ENCODE measurements at regions not wholly inside any gene's neighbourhood (a gene's known extent, or its start where the extent isn't known, plus 50 kb on each side); places are given as distances from the start of the nearest gene placed in this dataset.

DNA sequence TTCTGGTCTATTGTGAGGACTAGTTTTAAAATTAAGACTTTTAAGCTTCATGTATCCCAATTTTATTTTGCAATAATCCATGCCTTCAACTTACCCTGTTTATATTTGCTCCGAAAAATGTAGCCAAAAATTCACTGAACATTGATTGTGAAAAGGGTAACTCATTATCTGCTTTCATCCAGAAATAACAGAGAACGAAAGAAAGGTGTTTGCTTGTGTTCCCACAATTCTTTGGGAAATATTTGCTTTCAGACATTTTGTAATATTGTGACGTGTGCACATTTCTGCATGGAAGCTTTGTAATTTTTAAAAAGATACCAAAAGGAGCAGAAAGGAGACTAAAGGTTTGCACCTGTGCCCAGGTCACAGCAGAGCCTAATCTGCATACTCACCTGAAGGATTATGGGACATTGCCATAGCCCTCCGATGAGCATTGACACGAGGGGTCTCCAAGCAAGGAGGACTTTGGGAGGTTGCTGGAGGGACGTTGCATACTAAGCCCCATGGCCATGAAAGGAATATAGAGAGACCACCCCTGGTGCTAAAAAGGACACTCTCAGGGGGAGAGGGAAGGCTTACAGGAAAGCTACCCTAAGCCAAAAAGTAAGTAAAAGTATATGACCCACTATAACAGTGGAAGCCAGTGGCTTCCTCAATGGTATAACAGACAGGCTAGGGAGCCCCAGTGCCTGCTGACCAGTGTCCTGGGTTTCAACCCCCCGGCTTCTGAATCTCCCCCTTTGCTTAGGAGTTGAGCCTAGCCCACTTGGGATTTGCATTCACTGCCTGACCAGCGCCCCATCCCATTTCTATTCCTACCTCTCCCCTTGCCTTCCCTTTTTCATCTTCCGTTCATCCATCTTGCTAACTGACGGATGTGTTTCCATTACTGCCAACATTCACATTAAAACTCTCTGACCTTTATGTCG is 148.6 kb upstream of the ZC3H12A start:
- H3K36me3 ChIP-seq (ENCODE audit: control insufficient read depth in 2 of 2, insufficient read depth in 2 of 2, low read length in 1 of 2) = no peaks in the 10 kb centered on the region
- no peak overlapping the region for H3K27ac ChIP-seq (ENCODE audit: low read depth in 2 of 2, low read length in 1 of 2)
- H3K27me3 ChIP-seq (ENCODE audit: control insufficient read depth in 1 of 2, insufficient read depth in 2 of 2, low read length in 2 of 2) = peaks cover 0 to 7% of the 10 kb centered on the region in 2 donors
- 44 to 53% methylated on average over 11 of the region's 11 CpGs for WGBS, 2 donors
- no peak overlapping the region for H3K4me3 ChIP-seq (ENCODE audit: low read depth in 1 of 2, low read length in 2 of 2)
- H3K9me3 ChIP-seq (ENCODE audit: control insufficient read depth in 2 of 2, insufficient read depth in 1 of 2, low read depth in 1 of 2, low read length in 1 of 2) = peaks cover 2 to 5% of the 10 kb centered on the region in 2 donors
- no peaks in the 10 kb centered on the region for H3K4me1 ChIP-seq (ENCODE audit: control insufficient read depth in 2 of 2, insufficient read depth in 2 of 2, low read length in 1 of 2)

DNA sequence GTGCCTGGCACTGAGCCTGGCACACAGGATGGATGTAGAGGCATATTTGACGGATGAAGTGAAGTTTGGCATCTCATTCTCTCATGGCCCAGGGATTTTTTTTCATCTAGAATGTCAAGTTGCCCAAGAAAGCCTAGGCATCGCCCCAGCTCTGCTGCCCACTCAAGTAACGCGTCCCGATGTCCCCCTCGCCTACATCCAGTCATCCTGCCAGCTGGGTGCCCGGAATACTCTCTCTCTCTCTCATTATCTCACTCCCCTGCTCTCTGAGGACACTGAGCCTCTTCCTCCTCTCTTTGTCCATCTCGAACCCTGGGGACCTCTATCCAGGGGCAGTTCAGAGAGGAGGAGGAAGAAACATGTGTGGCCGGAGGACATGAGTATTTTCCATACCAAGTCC is 142.3 kb upstream of the ZC3H12A start:
- Histone ChIP-seq H3K9me3 (ENCODE audit: control insufficient read depth in 2 of 2, insufficient read depth in 1 of 2, low read depth in 1 of 2, low read length in 1 of 2) (peaks cover 2 to 5% of the 10 kb centered on the region in 2 donors), H3K4me1 (ENCODE audit: control insufficient read depth in 2 of 2, insufficient read depth in 2 of 2, low read length in 1 of 2) (no peaks in the 10 kb centered on the region), H3K27me3 (ENCODE audit: control insufficient read depth in 1 of 2, insufficient read depth in 2 of 2, low read length in 2 of 2) (no peaks in the 10 kb centered on the region), H3K36me3 (ENCODE audit: control insufficient read depth in 2 of 2, insufficient read depth in 2 of 2, low read length in 1 of 2) (no peaks in the 10 kb centered on the region), H3K27ac (ENCODE audit: low read depth in 2 of 2, low read length in 1 of 2) (no peak overlapping the region), H3K4me3 (ENCODE audit: low read depth in 1 of 2, low read length in 2 of 2) (no peak overlapping the region)
- WGBS, 2 donors = 83 to 85% methylated on average over 9 of the region's 9 CpGs

DNA sequence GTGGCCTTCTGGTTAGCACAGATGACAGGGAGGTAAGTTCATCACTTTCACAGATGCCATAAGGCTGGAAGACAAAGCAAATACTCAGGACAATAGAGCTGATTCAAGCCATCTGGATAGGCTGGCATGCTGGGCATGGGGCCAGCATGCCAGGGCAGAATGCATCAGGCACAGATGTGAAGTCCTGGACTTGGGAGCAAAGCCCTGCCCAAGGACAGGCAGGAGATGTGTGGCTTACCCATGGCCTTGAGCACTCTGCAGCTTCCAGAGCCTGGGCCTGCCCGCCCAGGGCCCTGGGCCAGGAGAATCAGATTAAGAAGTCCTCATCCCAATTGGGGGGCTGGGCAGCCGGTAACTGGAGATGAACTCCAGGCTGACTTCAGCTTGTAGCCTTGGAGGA is 135.7 kb upstream of the ZC3H12A start:
- Histone ChIP-seq H3K36me3 (ENCODE audit: control insufficient read depth in 2 of 2, insufficient read depth in 2 of 2, low read length in 1 of 2) (no peaks in the 10 kb centered on the region), H3K9me3 (ENCODE audit: control insufficient read depth in 2 of 2, insufficient read depth in 1 of 2, low read depth in 1 of 2, low read length in 1 of 2) (peaks cover 0 to 5% of the 10 kb centered on the region in 2 donors), H3K27ac (ENCODE audit: low read depth in 2 of 2, low read length in 1 of 2) (no peak overlapping the region), H3K4me1 (ENCODE audit: control insufficient read depth in 2 of 2, insufficient read depth in 2 of 2, low read length in 1 of 2) (no peaks in the 10 kb centered on the region), H3K27me3 (ENCODE audit: control insufficient read depth in 1 of 2, insufficient read depth in 2 of 2, low read length in 2 of 2) (no peaks in the 10 kb centered on the region), H3K4me3 (ENCODE audit: low read depth in 1 of 2, low read length in 2 of 2) (no peak overlapping the region)
- WGBS, 2 donors = 74 to 84% methylated on average over 2 of the region's 2 CpGs

DNA sequence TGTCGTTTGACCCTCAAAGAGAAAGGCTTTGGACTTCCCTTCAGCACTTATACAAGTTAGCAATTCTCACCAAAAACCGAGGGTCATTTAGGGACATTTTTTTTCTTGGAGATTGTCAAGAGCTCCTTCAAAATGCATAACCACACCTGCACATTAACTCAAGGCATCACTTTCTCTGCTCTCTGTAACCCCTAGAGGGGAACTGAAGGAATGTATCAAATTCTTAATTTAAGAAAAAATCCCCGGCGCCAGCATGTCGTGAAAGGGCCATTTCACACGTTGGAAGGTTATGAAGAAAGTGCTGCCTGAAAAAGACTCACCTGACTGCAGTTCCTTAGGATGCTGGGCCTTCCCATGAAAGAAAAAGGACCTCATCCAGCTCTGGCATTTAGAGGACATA is 131.6 kb upstream of the ZC3H12A start:
- H3K27me3 ChIP-seq (ENCODE audit: control insufficient read depth in 1 of 2, insufficient read depth in 2 of 2, low read length in 2 of 2) = no peaks in the 10 kb centered on the region
- H3K9me3 ChIP-seq (ENCODE audit: control insufficient read depth in 2 of 2, insufficient read depth in 1 of 2, low read depth in 1 of 2, low read length in 1 of 2) = no peaks in the 10 kb centered on the region
- H3K4me1 ChIP-seq (ENCODE audit: control insufficient read depth in 2 of 2, insufficient read depth in 2 of 2, low read length in 1 of 2) = no peaks in the 10 kb centered on the region
- H3K27ac ChIP-seq (ENCODE audit: low read depth in 2 of 2, low read length in 1 of 2) = no peak overlapping the region
- WGBS, 2 donors = 46 to 48% methylated on average over 6 of the region's 6 CpGs
- H3K4me3 ChIP-seq (ENCODE audit: low read depth in 1 of 2, low read length in 2 of 2) = no peak overlapping the region
- no peaks in the 10 kb centered on the region for H3K36me3 ChIP-seq (ENCODE audit: control insufficient read depth in 2 of 2, insufficient read depth in 2 of 2, low read length in 1 of 2)

DNA sequence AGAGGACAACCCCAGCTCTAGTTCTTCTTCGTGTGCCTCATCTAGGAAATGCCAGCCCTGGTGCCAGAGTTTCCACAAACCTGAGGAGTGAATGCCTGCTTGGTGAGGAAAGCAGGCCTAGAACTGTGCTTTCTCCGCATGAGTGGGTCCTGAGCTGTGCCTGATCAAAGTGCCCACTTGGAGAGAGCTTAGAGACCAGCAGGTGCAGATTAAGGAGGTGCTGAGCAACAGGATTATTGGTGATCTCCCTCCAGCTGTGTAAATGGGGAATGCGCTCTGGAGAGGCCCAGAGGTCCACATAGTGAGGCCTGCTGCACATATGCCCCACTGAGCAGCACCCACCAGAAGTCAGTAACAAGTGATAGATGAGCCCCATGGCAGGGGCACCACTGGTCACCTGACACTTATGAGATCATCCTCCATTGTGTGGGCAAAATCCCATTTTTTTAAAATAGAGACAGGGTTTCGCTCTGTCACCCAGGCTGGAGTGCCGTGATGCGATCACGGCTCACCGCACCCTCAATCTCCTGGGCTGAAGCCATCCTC is 127.2 kb upstream of the ZC3H12A start:
- 80 to 86% methylated on average over 8 of the region's 8 CpGs for WGBS, 2 donors
- Histone ChIP-seq H3K27ac (ENCODE audit: low read depth in 2 of 2, low read length in 1 of 2) (no peak overlapping the region), H3K36me3 (ENCODE audit: control insufficient read depth in 2 of 2, insufficient read depth in 2 of 2, low read length in 1 of 2) (no peaks in the 10 kb centered on the region), H3K9me3 (ENCODE audit: control insufficient read depth in 2 of 2, insufficient read depth in 1 of 2, low read depth in 1 of 2, low read length in 1 of 2) (no peaks in the 10 kb centered on the region), H3K4me3 (ENCODE audit: low read depth in 1 of 2, low read length in 2 of 2) (no peak overlapping the region), H3K4me1 (ENCODE audit: control insufficient read depth in 2 of 2, insufficient read depth in 2 of 2, low read length in 1 of 2) (no peaks in the 10 kb centered on the region), H3K27me3 (ENCODE audit: control insufficient read depth in 1 of 2, insufficient read depth in 2 of 2, low read length in 2 of 2) (no peaks in the 10 kb centered on the region)

DNA sequence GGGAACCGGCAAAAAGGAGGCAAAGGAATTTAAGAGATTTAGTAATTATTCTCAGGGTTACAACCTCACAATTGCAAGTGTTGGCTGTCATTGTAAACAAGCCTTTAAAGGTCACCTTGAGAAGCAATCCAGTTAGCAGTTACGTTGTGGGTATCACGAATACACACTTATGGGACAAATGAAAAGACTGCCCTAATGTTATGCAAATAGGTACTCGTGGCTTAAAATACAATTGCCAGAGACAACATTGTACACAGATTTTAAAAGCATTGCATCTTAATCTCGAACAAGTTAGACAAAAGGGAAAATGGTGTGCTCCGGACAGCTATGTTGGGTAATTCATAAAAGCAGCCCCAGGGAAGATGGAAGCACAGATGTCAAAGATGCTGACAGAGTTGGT is 120.5 kb upstream of the ZC3H12A start:
- Histone ChIP-seq H3K36me3 (ENCODE audit: control insufficient read depth in 2 of 2, insufficient read depth in 2 of 2, low read length in 1 of 2) (no peaks in the 10 kb centered on the region), H3K4me3 (ENCODE audit: low read depth in 1 of 2, low read length in 2 of 2) (no peak overlapping the region), H3K4me1 (ENCODE audit: control insufficient read depth in 2 of 2, insufficient read depth in 2 of 2, low read length in 1 of 2) (no peaks in the 10 kb centered on the region), H3K27me3 (ENCODE audit: control insufficient read depth in 1 of 2, insufficient read depth in 2 of 2, low read length in 2 of 2) (no peaks in the 10 kb centered on the region), H3K9me3 (ENCODE audit: control insufficient read depth in 2 of 2, insufficient read depth in 1 of 2, low read depth in 1 of 2, low read length in 1 of 2) (no peaks in the 10 kb centered on the region), H3K27ac (ENCODE audit: low read depth in 2 of 2, low read length in 1 of 2) (no peak overlapping the region)
- WGBS, 2 donors = 44 to 45% methylated on average over 6 of the region's 6 CpGs

DNA sequence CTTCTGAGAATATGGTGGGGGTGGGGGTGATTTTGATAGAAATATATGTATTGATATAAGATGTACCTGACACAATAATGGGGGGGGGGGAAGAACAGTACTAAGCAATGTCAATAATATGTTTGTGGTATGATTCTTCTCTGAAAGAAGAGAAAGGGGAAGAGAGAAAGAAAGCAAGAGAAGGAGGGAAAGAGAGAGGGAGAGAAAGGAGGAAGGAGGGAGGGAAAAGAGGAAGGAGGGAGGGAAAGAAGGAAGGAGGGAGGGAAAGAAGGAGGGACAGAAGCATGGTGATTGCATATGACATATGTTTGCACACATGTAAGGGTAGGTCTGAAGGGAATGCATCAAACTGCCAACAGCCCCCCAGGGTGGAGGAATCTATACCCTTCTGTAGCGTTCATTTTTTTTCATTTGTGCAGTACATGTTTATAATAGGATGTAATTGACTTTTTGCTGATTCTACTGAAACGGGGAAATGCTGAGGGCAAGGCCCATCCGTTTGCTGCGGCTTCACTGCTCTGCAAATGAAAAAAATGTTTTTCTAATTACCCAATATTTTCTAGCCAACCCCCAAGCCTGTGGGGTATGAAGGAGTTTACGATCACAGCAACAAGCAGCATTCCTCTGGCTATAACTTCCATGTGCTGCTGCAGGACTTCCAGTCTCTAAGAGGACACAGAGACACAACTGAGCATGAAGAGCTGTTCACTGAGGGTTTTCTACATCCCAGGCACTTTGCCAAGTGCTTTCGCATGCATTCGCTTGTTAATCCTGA is 119.3 kb upstream of the ZC3H12A start:
- no peaks in the 10 kb centered on the region for H3K4me1 ChIP-seq (ENCODE audit: control insufficient read depth in 2 of 2, insufficient read depth in 2 of 2, low read length in 1 of 2)
- H3K27ac ChIP-seq (ENCODE audit: low read depth in 2 of 2, low read length in 1 of 2) = no peak overlapping the region
- 61 to 74% methylated on average over 7 of the region's 7 CpGs for WGBS, 2 donors
- H3K36me3 ChIP-seq (ENCODE audit: control insufficient read depth in 2 of 2, insufficient read depth in 2 of 2, low read length in 1 of 2) = no peaks in the 10 kb centered on the region
- no peak overlapping the region for H3K4me3 ChIP-seq (ENCODE audit: low read depth in 1 of 2, low read length in 2 of 2)
- no peaks in the 10 kb centered on the region for H3K9me3 ChIP-seq (ENCODE audit: control insufficient read depth in 2 of 2, insufficient read depth in 1 of 2, low read depth in 1 of 2, low read length in 1 of 2)
- no peaks in the 10 kb centered on the region for H3K27me3 ChIP-seq (ENCODE audit: control insufficient read depth in 1 of 2, insufficient read depth in 2 of 2, low read length in 2 of 2)

DNA sequence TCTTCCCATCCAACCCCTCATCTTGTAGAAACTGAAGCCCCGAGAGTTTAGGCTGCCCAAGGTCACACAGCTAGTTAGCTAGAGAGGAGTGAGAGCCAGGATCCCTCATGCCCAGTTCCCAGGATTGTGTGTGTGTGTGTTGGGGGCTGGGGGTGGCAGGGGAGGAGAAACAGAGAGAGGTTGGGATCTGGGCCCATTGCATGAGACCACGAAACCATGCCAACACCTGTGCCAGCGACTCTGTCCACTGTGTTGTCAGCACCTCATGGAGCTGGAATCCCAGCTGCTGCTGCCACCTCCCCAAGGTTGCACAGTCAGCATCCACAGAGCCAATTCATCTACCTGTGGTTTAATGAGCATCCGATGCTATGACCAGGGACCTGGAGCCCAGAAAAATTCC is 115.4 kb upstream of the ZC3H12A start:
- no peaks in the 10 kb centered on the region for H3K36me3 ChIP-seq (ENCODE audit: control insufficient read depth in 2 of 2, insufficient read depth in 2 of 2, low read length in 1 of 2)

DNA sequence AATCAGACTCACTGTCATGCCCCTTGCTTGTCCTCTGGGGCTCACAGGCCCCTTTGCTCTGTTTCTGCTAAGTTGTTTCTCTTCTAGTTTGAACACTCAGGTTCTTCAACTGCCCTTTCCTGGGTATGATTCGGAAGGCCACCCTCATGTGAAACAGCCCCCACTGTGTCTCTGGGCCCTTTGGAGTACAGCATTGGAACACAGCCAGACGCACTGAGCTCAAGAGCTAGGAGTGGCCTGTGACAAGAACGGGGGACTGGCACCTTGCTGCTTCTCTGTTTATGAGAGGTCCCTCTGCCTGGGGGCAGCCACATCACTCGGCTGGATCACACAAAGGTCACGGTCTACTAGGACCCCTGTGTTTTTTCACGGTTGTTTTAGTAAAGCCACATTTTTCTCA is 114.4 kb upstream of the ZC3H12A start:
- Histone ChIP-seq H3K4me3 (ENCODE audit: low read depth in 1 of 2, low read length in 2 of 2) (no peak overlapping the region), H3K36me3 (ENCODE audit: control insufficient read depth in 2 of 2, insufficient read depth in 2 of 2, low read length in 1 of 2) (no peaks in the 10 kb centered on the region), H3K4me1 (ENCODE audit: control insufficient read depth in 2 of 2, insufficient read depth in 2 of 2, low read length in 1 of 2) (no peaks in the 10 kb centered on the region), H3K27me3 (ENCODE audit: control insufficient read depth in 1 of 2, insufficient read depth in 2 of 2, low read length in 2 of 2) (peaks cover 0 to 5% of the 10 kb centered on the region in 2 donors), H3K27ac (ENCODE audit: low read depth in 2 of 2, low read length in 1 of 2) (no peak overlapping the region), H3K9me3 (ENCODE audit: control insufficient read depth in 2 of 2, insufficient read depth in 1 of 2, low read depth in 1 of 2, low read length in 1 of 2) (no peaks in the 10 kb centered on the region)
- 49 to 53% methylated on average over 6 of the region's 6 CpGs for WGBS, 2 donors

More for the DNA sequence above, 115.4 kb upstream of the ZC3H12A start:
- H3K4me3 ChIP-seq (ENCODE audit: low read depth in 1 of 2, low read length in 2 of 2) = no peak overlapping the region
- 64 to 76% methylated on average over 4 of the region's 4 CpGs for WGBS, 2 donors
- no peaks in the 10 kb centered on the region for H3K9me3 ChIP-seq (ENCODE audit: control insufficient read depth in 2 of 2, insufficient read depth in 1 of 2, low read depth in 1 of 2, low read length in 1 of 2)
- no peaks in the 10 kb centered on the region for H3K4me1 ChIP-seq (ENCODE audit: control insufficient read depth in 2 of 2, insufficient read depth in 2 of 2, low read length in 1 of 2)
- peaks cover 0 to 5% of the 10 kb centered on the region in 2 donors for H3K27me3 ChIP-seq (ENCODE audit: control insufficient read depth in 1 of 2, insufficient read depth in 2 of 2, low read length in 2 of 2)
- no peak overlapping the region for H3K27ac ChIP-seq (ENCODE audit: low read depth in 2 of 2, low read length in 1 of 2)

All from esophagus (tissue), 2 donors.